Stimulated activated naive CD4-positive, alpha-beta T cell treated with Interleukin-2 at 50 U/mL for 16 hours (primary cell): ENCODE measurements at regions not wholly inside any gene's neighbourhood (a gene's known extent, or its start where the extent isn't known, plus 50 kb on each side); places are given as distances from the start of the nearest gene placed in this dataset.
"Not testable (repeated sequence)": the region's sequence is repeated elsewhere in the genome, so short reads cannot be mapped to it uniquely, and the experiment has no call there.

Source experiments
- DNase-seq: peaks from one replicate; lab custom pipeline; 2025; lab: John Stamatoyannopoulos, UW

- DNase-seq = no peak
These were observed 487.7 kb downstream of the TTLL7 start for GRCh38 chr1:83511146-83511726.

GRCh38 chr1:83509301-83509781 lies 489.6 kb downstream of the TTLL7 start:
- DNase-seq = no peak

- no peak for DNase-seq
These were observed 490.3 kb downstream of the TTLL7 start for GRCh38 chr1:83508485-83509151.

- DNase-seq = no peak
These were observed 493.8 kb downstream of the TTLL7 start for GRCh38 chr1:83505148-83505547.

- no peak for DNase-seq
These were observed 495.8 kb downstream of the TTLL7 start for GRCh38 chr1:83503153-83503552.

- DNase-seq = no peak
These were observed 497.8 kb downstream of the TTLL7 start for GRCh38 chr1:83500987-83501591.

GRCh38 chr1:83500531-83500930 lies 498.4 kb downstream of the TTLL7 start:
- no peak for DNase-seq

- no peak for DNase-seq
These were observed 498.9 kb downstream of the TTLL7 start for GRCh38 chr1:83499998-83500397.

- DNase-seq = no peak
These were observed 501.4 kb downstream of the TTLL7 start for GRCh38 chr1:83497563-83497962.

- no peak for DNase-seq
These were observed 503.4 kb downstream of the TTLL7 start for GRCh38 chr1:83495560-83495959.

- DNase-seq = no peak
These were observed 505.3 kb downstream of the TTLL7 start for GRCh38 chr1:83493633-83494032.

GRCh38 chr1:83491930-83492329 lies 507.0 kb downstream of the TTLL7 start:
- DNase-seq = no peak

- no peak for DNase-seq
These were observed 507.9 kb downstream of the TTLL7 start for GRCh38 chr1:83490988-83491387.

GRCh38 chr1:83488105-83488504 lies 510.8 kb downstream of the TTLL7 start:
- not testable (repeated sequence) for DNase-seq

GRCh38 chr1:83487460-83487859 lies 511.5 kb downstream of the TTLL7 start:
- DNase-seq = not testable (repeated sequence)

GRCh38 chr1:83485314-83486019 lies 513.5 kb downstream of the TTLL7 start:
- not testable (repeated sequence) for DNase-seq

GRCh38 chr1:83481284-83481683 lies 517.6 kb downstream of the TTLL7 start:
- DNase-seq = not testable (repeated sequence)

GRCh38 chr1:83479591-83480239 lies 519.2 kb downstream of the TTLL7 start:
- not testable (repeated sequence) for DNase-seq

- not testable (repeated sequence) for DNase-seq
These were observed 520.8 kb downstream of the TTLL7 start for GRCh38 chr1:83478127-83478526.

GRCh38 chr1:83476518-83476917 lies 522.4 kb downstream of the TTLL7 start:
- DNase-seq = not testable (repeated sequence)

GRCh38 chr1:83474946-83475345 lies 524.0 kb downstream of the TTLL7 start:
- not testable (repeated sequence) for DNase-seq

- DNase-seq = not testable (repeated sequence)
These were observed 524.9 kb downstream of the TTLL7 start for GRCh38 chr1:83473986-83474385.
